ENCODE measurements at regions not wholly inside any gene's neighbourhood (a gene's known extent, or its start where the extent isn't known, plus 50 kb on each side); places are given as distances from the start of the nearest gene placed in this dataset.
"Not testable (repeated sequence)": the region's sequence is repeated elsewhere in the genome, so short reads cannot be mapped to it uniquely, and the experiment has no call there.

GRCh38 chr5:102154791-102155605 lies 141.1 kb downstream of the SLCO4C1 start:
- peak; percentile 83 for DNase-seq (ENCODE audit: low spot score)
- intact Hi-C loops (cut with DNase I): not testable (repeated sequence)

GRCh38 chr5:102154291-102154690 lies 141.8 kb downstream of the SLCO4C1 start:
- intact Hi-C loops (cut with DNase I): no loop called here
- no peak for DNase-seq (ENCODE audit: low spot score)

- DNase-seq (ENCODE audit: low spot score): no peak
These were observed 142.9 kb downstream of the SLCO4C1 start for GRCh38 chr5:102153003-102153759.

GRCh38 chr5:102139029-102139428 lies 157.1 kb downstream of the SLCO4C1 start:
- intact Hi-C loops (cut with DNase I): no loop called here
- DNase-seq (ENCODE audit: low spot score): no peak

More at GRCh38 chr5:102153003-102153759, 142.9 kb downstream of the SLCO4C1 start:
- intact Hi-C loops (cut with DNase I): no loop called here

GRCh38 chr5:102138243-102138653 lies 157.8 kb downstream of the SLCO4C1 start:
- no peak for DNase-seq (ENCODE audit: low spot score)
- intact Hi-C loops (cut with DNase I): no loop called here

GRCh38 chr5:102130890-102131289 lies 165.2 kb downstream of the SLCO4C1 start:
- intact Hi-C loops (cut with DNase I): no loop called here
- no peak for DNase-seq (ENCODE audit: low spot score)

GRCh38 chr5:102130386-102130785 lies 165.7 kb downstream of the SLCO4C1 start:
- intact Hi-C loops (cut with DNase I): no loop called here

GRCh38 chr5:102119252-102119651 lies 176.8 kb downstream of the SLCO4C1 start:
- DNase-seq (ENCODE audit: low spot score): no peak
- intact Hi-C loops (cut with DNase I): no loop called here

More at GRCh38 chr5:102130386-102130785, 165.7 kb downstream of the SLCO4C1 start:
- DNase-seq (ENCODE audit: low spot score): no peak

- DNase-seq (ENCODE audit: low spot score): no peak
- intact Hi-C loops (cut with DNase I): no loop called here
These were observed 180.3 kb downstream of the SLCO4C1 start for GRCh38 chr5:102115736-102116135.

- intact Hi-C loops (cut with DNase I): no loop called here
- no peak for DNase-seq (ENCODE audit: low spot score)
These were observed 181.5 kb downstream of the SLCO4C1 start for GRCh38 chr5:102114525-102115069.

GRCh38 chr5:102107865-102108264 lies 188.2 kb downstream of the SLCO4C1 start:
- DNase-seq (ENCODE audit: low spot score): no peak
- intact Hi-C loops (cut with DNase I): no loop called here

- DNase-seq (ENCODE audit: low spot score): no peak
- intact Hi-C loops (cut with DNase I): no loop called here
These were observed 189.5 kb downstream of the SLCO4C1 start for GRCh38 chr5:102106599-102106998.

GRCh38 chr5:102099766-102100331 lies 196.2 kb downstream of the SLCO4C1 start:
- intact Hi-C loops (cut with DNase I): no loop called here
- no peak for DNase-seq (ENCODE audit: low spot score)

GRCh38 chr5:102099083-102099482 lies 197.0 kb downstream of the SLCO4C1 start:
- intact Hi-C loops (cut with DNase I); DNase-seq (ENCODE audit: low spot score): not testable (repeated sequence)

- intact Hi-C loops (cut with DNase I); DNase-seq (ENCODE audit: low spot score): not testable (repeated sequence)
These were observed 197.5 kb downstream of the SLCO4C1 start for GRCh38 chr5:102098606-102099005.

GRCh38 chr5:102090770-102091169 lies 205.3 kb downstream of the SLCO4C1 start:
- DNase-seq (ENCODE audit: low spot score): no peak
- intact Hi-C loops (cut with DNase I): no loop called here

GRCh38 chr5:102089883-102090282 lies 206.2 kb downstream of the SLCO4C1 start:
- intact Hi-C loops (cut with DNase I): no loop called here
- DNase-seq (ENCODE audit: low spot score): no peak

- DNase-seq (ENCODE audit: low spot score): no peak
- intact Hi-C loops (cut with DNase I): no loop called here
These were observed 208.2 kb downstream of the SLCO4C1 start for GRCh38 chr5:102087906-102088305.

GRCh38 chr5:102080288-102080687 lies 215.8 kb downstream of the SLCO4C1 start:
- intact Hi-C loops (cut with DNase I): no loop called here

GRCh38 chr5:102077920-102078319 lies 218.2 kb downstream of the SLCO4C1 start:
- intact Hi-C loops (cut with DNase I): no loop called here
- DNase-seq (ENCODE audit: low spot score): peak; percentile 62

More at GRCh38 chr5:102080288-102080687, 215.8 kb downstream of the SLCO4C1 start:
- DNase-seq (ENCODE audit: low spot score): no peak
